DMS 273 treated with DMSO at 0.1 percent for 48 hours (cell line): ENCODE measurements at regions not wholly inside any gene's neighbourhood (a gene's known extent, or its start where the extent isn't known, plus 50 kb on each side); places are given as distances from the start of the nearest gene placed in this dataset.

Source experiments
- DNase-seq: peaks from one replicate; lab custom pipeline; 2025; lab: John Stamatoyannopoulos, UW

DNA sequence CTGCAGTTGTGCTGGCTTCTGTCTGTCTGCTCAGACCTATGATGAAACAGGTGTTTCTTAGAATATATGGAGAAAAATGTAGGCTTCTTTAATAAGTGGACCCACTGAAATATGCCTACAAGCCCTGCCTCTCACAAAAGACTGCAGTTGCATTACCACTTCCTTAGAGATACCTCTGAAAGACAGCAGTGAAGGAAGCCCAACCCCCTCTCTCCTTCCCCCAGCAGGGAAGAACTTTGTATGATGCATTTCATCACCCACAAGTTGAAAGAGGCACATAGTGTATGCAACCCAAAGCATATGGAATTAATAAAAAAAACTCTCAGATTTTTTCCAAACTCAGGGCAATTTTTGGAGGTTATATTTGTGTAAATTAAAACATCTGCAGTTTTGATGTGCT, 916.7 kb downstream of the TECRL start:
- no peak for DNase-seq

- DNase-seq: no peak
These were observed 944.9 kb downstream of the TECRL start for GRCh38 chr4:63464393-63464792.

- DNase-seq: no peak
These were observed 949.2 kb downstream of the TECRL start for GRCh38 chr4:63460075-63460474.

- DNase-seq: no peak
These were observed 949.9 kb downstream of the TECRL start for GRCh38 chr4:63459329-63459728.

DNA sequence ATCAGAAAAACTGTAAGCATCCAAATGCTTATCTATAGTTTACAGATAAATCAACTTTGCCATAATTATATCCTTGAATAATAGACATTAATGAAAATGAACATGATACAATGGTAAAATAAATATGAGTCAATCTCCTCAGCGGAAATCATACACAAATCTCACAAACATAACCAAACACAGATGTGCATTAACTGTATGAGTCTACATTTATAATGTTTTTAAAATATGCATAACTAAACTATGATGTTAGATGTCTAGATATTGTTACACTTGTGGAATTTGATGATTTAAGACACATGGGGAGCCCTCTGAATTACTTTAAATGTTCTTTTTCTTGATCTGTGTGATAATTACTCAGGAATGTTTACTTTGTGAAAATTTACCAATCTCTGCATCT, 951.2 kb downstream of the TECRL start:
- no peak for DNase-seq

- no peak for DNase-seq
These were observed 969.0 kb downstream of the TECRL start for GRCh38 chr4:63440236-63440635.

DNA sequence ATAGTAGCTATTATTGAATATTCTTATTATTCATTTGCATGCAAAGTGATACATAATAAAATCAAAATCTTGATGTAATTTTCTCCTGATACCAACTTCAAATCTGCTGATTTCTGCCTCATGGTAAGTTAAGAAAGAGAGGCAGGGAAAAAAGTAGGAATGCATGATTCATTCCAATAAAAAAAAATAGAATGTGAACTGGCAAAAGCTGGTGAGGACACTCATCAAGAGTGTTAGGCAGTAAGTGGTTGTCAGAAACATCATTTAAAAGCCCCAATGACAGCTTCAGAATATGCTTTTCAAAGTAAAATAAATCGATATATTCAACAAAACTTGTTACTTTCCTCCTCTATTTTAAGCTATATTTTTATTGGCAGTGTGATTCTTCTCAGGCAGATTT, 979.1 kb downstream of the TECRL start:
- DNase-seq: no peak

- no peak for DNase-seq
These were observed 1013.0 kb downstream of the TECRL start for GRCh38 chr4:63396269-63396668.

- no peak for DNase-seq
These were observed 1015.7 kb downstream of the TECRL start for GRCh38 chr4:63393544-63393943.

GRCh38 chr4:63379750-63380522, 1029.3 kb downstream of the TECRL start:
- no peak for DNase-seq

GRCh38 chr4:63371001-63371400, 1038.2 kb downstream of the TECRL start:
- no peak for DNase-seq

DNA sequence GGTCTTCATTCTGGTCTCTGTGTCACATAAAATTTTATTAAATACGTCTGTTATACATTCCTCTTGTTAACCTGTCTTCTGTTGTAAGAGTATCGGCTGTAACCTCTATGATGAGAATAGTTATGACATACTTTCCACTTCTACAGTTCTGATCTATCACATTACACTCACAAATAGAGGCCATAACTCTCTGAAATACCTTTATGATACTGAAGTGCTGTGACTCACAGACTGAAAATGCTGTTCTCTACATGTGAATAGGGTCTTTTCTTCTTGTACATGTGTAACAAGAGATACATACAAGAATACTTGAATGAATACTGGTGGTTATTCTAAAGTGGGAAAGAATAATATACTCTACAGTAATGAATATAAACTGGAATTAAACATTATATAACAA, 1047.6 kb downstream of the TECRL start:
- no peak for DNase-seq

DNA sequence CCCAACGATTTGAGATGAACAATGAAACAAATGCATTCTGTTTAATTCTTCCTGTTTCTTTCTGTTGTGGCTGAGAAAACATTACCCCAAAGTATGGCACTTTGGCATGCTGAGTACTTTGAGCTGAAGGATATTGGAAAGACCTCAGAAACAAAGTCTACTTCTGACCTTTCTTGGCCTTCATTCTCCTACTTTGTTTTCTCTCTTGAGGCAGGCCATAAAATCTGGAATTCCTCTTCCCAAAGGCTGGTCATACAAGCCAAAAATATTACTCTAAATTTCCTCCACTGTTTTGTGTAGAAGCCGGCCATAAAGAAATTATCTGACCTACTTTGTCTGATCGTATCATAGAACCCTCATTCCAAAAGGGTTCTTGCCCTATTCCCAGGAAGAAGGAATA, 1048.2 kb downstream of the TECRL start:
- DNase-seq: no peak

GRCh38 chr4:63349674-63350025, 1059.6 kb downstream of the TECRL start:
- DNase-seq: no peak

- no peak for DNase-seq
These were observed 1060.2 kb downstream of the TECRL start for GRCh38 chr4:63348735-63349673.

- no peak for DNase-seq
These were observed 1084.1 kb downstream of the TECRL start for GRCh38 chr4:63325140-63325539.

GRCh38 chr4:63316633-63317032, 1092.6 kb downstream of the TECRL start:
- no peak for DNase-seq

DNA sequence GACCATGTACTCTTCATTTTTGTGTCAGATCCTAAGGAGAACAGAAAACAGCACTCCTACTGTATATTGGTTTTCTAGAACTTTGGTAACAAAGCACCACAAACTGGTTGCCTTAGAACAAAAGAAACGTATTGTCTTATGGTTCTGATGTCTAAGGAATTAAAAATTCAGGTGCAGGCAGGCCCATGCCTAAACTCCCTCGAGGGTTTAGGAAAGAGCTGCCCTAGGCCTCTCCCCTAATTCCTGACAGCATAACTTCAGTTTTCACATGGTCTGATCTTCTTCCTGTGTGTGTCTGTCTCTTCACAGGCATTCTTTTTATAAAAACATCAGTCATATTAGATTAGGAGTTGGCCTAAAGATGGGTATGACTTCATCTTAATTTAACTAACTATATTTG, 1093.6 kb downstream of the TECRL start:
- no peak for DNase-seq

GRCh38 chr4:63308697-63309096, 1100.6 kb downstream of the TECRL start:
- no peak for DNase-seq

DNA sequence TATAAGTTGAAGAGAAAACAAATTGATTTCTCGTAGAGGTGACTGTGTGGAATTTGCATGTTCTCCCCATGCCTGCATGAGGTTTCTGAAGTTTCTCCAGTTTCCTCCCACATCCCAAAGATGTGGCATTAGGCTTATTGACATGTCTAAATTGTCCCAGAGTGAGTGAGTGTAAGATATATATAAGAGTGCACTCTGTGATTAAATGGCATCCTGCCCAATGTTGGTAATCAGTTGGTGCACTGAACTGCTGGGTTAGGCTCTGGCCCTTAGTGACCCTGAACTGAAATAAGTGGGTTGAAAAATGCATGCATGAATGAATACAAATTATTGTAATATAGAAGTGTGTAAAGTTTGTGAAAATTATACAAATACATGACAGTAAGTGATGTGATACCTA, 1106.5 kb downstream of the TECRL start:
- DNase-seq: no peak

DNA sequence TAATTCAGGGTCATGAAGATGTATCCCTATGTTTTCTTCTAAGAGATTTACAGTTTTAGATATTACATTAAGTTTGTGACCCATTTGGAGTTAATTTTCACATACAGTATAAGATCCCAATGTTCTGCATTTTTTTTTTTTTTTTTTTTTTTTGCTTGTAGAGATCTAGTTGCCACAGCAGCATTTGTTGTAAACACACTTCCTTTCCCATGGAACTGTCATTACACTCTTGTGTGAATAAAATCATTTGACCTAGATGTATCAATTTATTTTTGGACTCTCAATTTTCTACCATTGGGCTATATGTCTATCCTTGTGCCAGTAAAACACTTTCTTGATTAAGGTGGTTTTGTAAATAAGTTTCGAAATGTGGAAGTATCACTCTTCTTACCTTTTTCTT, 1107.2 kb downstream of the TECRL start:
- DNase-seq: no peak

GRCh38 chr4:63296773-63297172, 1112.5 kb downstream of the TECRL start:
- DNase-seq: no peak

GRCh38 chr4:63275491-63275890, 1133.8 kb downstream of the TECRL start:
- no peak for DNase-seq
